AG04450 (cell line): ENCODE measurements at regions not wholly inside any gene's neighbourhood (a gene's known extent, or its start where the extent isn't known, plus 50 kb on each side); places are given as distances from the start of the nearest gene placed in this dataset.

Experiments used
- CTCF ChIA-PET: fragments of 300-600, 350-600 bp; formaldehyde crosslinking; extraction: SDS; loops from one replicate; lab custom pipeline; 2022; ENCODE audit warnings: antibody characterized with exemption, inconsistent platforms; lab: Charles Lee
- POLR2A ChIA-PET: fragments of 350-600 bp; formaldehyde crosslinking; extraction: SDS; loops from one replicate; lab custom pipeline; 2021; ENCODE audit warnings: antibody characterized with exemption, inconsistent platforms; lab: Yijun Ruan, JAX
- DNase-seq: peaks from one replicate; pipeline ENCODE4 v3.0.0-alpha.2; 2011; ENCODE audit warnings: low read depth, low spot score
- H3K27ac ChIP-seq: one replicate; pipeline ENCODE4 v1.5.1; 2012; ENCODE audit warnings: low read depth, low read length, control low read depth
- H3K27me3 ChIP-seq: one replicate; pipeline ENCODE4 v1.6.0; 2012; ENCODE audit warnings: low read length; ENCODE audit not compliant: control insufficient read depth, insufficient read depth
- H3K4me3 ChIP-seq: 2 replicates; pipeline ENCODE4 v1.5.1; 2011; ENCODE audit warnings: mild to moderate bottlenecking, low read depth, low read length, control low read depth
- H3K9me3 ChIP-seq: 2 replicates; pipeline ENCODE4 v1.5.1; 2012; ENCODE audit warnings: low read length; ENCODE audit not compliant: control insufficient read depth, insufficient read depth
- TF ChIP-seq, protein P1 (sequence below): IDR thresholded peaks from 2 replicates; pipeline ENCODE4 v1.5.1; 2011; ENCODE audit warnings: low read depth, low read length, control low read depth, inconsistent platforms

DNA sequence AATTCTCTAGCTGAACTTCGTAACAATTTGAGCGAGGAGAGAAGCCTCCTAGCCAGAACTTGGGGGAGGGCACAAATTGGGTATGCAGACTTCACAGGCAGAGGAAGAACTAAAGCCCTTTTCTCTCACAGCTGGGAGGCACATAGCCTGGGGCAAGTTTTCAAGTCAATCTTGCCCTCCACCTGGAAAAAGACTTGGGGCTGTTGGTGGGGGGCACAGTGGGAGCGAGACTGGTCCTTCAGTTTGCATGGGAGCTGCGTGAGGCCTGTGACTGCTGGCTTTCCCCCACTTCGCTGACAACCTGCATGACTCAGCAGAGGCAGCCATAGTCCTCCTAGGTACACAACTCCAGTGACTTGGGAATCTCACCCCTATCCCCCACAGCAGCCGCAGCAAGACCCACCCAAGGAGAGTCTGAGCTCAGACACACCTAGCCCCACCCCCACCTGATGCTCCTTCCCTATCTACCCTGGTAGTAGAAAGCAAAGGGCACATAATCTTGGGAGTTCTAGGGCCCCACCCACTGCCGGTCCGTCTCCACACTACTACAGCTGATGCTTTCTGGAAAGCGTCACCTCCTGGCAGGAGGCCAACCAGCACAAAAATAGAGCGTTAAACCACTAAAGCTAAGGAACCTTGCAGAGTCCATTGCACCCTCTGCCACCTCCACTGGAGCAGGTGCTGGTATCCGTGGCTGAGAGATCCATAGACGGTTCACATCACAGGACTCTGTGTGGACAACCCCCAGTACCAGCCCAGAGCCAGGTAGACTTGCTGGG is 160.8 kb downstream of the CBLL2 start:
- no peaks in the 10 kb centered on the region for H3K27me3 ChIP-seq
- no peak overlapping the region for H3K27ac ChIP-seq
- ChIA-PET POLR2A (no interaction called here), CTCF (no interaction called here)
- no peak overlapping the region for H3K4me3 ChIP-seq
- no peaks in the 10 kb centered on the region for H3K9me3 ChIP-seq
- TF ChIP-seq, protein P1, sequence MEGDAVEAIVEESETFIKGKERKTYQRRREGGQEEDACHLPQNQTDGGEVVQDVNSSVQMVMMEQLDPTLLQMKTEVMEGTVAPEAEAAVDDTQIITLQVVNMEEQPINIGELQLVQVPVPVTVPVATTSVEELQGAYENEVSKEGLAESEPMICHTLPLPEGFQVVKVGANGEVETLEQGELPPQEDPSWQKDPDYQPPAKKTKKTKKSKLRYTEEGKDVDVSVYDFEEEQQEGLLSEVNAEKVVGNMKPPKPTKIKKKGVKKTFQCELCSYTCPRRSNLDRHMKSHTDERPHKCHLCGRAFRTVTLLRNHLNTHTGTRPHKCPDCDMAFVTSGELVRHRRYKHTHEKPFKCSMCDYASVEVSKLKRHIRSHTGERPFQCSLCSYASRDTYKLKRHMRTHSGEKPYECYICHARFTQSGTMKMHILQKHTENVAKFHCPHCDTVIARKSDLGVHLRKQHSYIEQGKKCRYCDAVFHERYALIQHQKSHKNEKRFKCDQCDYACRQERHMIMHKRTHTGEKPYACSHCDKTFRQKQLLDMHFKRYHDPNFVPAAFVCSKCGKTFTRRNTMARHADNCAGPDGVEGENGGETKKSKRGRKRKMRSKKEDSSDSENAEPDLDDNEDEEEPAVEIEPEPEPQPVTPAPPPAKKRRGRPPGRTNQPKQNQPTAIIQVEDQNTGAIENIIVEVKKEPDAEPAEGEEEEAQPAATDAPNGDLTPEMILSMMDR = no peak
- no peak for DNase-seq

DNA sequence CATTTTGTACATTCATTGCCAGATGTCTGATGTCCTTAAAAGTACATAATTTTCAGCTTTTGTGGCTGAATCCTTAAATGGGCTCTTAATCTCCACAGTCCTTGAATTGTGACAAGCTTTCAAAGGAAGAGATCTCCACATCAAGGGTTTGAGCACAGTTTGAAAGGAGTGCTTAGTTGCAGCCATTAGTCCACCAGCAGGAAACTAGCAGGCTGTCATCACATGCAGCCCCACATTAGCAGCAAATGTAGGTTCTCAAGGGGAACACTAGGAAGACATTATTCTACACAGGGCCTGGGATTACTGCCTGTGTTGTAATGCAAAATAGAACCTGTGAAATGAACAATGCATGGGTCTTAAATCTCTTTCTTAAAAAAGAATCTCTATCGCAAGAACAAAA is 173.2 kb downstream of the CBLL2 start:
- Histone ChIP-seq H3K27ac (no peak overlapping the region), H3K27me3 (no peaks in the 10 kb centered on the region), H3K9me3 (no peaks in the 10 kb centered on the region), H3K4me3 (no peak overlapping the region)
- CTCF ChIA-PET = no interaction called here
- TF ChIP-seq, protein P1 = no peak
- POLR2A ChIA-PET = no interaction called here
- no peak for DNase-seq

DNA sequence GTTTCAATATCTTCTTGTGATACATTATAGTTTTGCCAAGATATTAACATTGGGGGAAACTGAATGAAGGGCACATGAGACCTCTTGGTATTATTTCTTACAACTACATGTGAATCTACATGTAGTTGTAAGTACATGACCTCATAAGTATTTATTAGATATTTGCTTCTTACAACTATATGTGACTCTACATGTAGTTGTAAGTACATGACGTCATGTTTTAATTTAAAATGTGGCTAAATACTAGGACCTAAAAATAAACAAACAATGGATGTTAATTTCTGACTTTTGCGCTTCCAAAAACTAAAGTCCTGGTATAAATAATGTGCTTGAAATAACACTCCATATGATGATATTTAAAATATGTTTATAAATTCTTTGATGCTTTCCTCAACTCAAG is 190.2 kb downstream of the CBLL2 start:
- Histone ChIP-seq H3K9me3 (no peaks in the 10 kb centered on the region), H3K27ac (no peak overlapping the region), H3K4me3 (no peak overlapping the region), H3K27me3 (no peaks in the 10 kb centered on the region)
- POLR2A ChIA-PET = no interaction called here
- TF ChIP-seq, protein P1 = no peak
- DNase-seq = no peak
- CTCF ChIA-PET = no interaction called here

DNA sequence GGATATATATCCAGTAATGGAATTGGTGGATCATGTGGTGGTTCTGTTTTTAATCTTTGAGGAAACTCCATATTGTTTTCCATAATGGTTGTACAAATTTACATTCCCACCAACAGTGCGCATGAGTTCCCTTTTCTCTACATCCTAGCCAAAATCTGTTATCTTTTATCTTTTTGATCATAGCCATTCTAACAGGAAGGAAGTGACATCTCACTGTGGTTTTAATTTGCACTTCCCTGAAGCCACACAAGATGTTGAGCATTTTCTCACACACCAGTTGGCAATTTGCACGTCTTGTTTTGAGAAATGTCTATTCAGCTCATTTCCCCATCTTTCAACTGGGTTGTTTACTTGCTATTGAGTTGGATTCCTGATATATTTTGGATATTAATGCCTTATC is 194.9 kb downstream of the CBLL2 start:
- Histone ChIP-seq H3K9me3 (no peaks in the 10 kb centered on the region), H3K27ac (no peak overlapping the region), H3K4me3 (no peak overlapping the region), H3K27me3 (no peaks in the 10 kb centered on the region)
- DNase-seq = no peak
- ChIA-PET POLR2A (no interaction called here), CTCF (no interaction called here)
- TF ChIP-seq, protein P1 = no peak

DNA sequence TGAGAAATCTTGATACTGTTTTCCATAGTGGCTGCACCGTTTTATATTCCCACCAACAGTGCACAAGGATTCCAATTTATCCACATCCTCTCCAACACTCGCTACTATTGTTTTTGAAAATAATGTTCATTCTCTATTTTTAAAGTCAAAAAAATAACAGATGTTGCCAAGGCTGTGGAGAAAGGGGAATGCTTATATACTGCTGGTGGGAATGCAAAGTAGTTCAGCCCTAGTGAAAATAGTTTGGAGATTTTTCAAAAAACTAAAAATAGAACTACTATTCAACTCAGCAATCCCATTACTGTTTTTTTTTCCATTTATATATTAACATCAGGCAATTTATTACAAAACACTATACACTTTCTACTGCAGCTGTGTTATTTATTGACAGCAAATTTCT is 208.7 kb downstream of the CBLL2 start:
- Histone ChIP-seq H3K27ac (no peak overlapping the region), H3K27me3 (no peaks in the 10 kb centered on the region), H3K4me3 (no peak overlapping the region), H3K9me3 (no peaks in the 10 kb centered on the region)
- no peak for DNase-seq
- TF ChIP-seq, protein P1 = no peak
- CTCF ChIA-PET = no interaction called here
- POLR2A ChIA-PET = no interaction called here
